VCaP (cell line): ENCODE measurements at regions not wholly inside any gene's neighbourhood (a gene's known extent, or its start where the extent isn't known, plus 50 kb on each side); places are given as distances from the start of the nearest gene placed in this dataset.

ENCODE experiments used
- H3K27ac ChIP-seq: fragments of 450-650 bp; 2 replicates; pipeline ENCODE4 v1.5.1; 2017
- CTCF ChIP-seq: fragments of 450-650 bp; conservative IDR thresholded peaks from 2 replicates; pipeline ENCODE4 v1.5.1; 2017; ENCODE audit warnings: mild to moderate bottlenecking, moderate library complexity

GRCh38 chr4:89598602-89599001, 238.4 kb downstream of the SNCA start:
- no peak overlapping the region for H3K27ac ChIP-seq
- peak; percentile 79 for TF ChIP-seq CTCF

- no peak overlapping the region for H3K27ac ChIP-seq
Observed at GRCh38 chr4:89595125-89595789, 241.7 kb downstream of the SNCA start.

GRCh38 chr4:89590128-89590527, 246.8 kb downstream of the SNCA start:
- peak overlapping the region; percentile 32 for H3K27ac ChIP-seq

More at GRCh38 chr4:89595125-89595789, 241.7 kb downstream of the SNCA start:
- no peak for TF ChIP-seq CTCF

GRCh38 chr4:89588421-89588820, 248.5 kb downstream of the SNCA start:
- H3K27ac ChIP-seq: no peak overlapping the region
- no peak for TF ChIP-seq CTCF

More at GRCh38 chr4:89590128-89590527, 246.8 kb downstream of the SNCA start:
- no peak for TF ChIP-seq CTCF

- no peak overlapping the region for H3K27ac ChIP-seq
- TF ChIP-seq CTCF: no peak
Observed at GRCh38 chr4:89587364-89587763, 249.6 kb downstream of the SNCA start.

- TF ChIP-seq CTCF: peak; percentile 71
- no peak overlapping the region for H3K27ac ChIP-seq
Observed at GRCh38 chr4:89586864-89587263, 250.1 kb downstream of the SNCA start.

- no peak overlapping the region for H3K27ac ChIP-seq
- no peak for TF ChIP-seq CTCF
Observed at GRCh38 chr4:89586318-89586717, 250.6 kb downstream of the SNCA start.
